ENCODE measurements at regions not wholly inside any gene's neighbourhood (a gene's known extent, or its start where the extent isn't known, plus 50 kb on each side); places are given as distances from the start of the nearest gene placed in this dataset.

GRCh38 chr18:3356614-3357013 is 93.4 kb upstream of the TGIF1 start:
- TF ChIP-seq CTCF (IDR thresholded peaks at IDR 0.05) (no peak), POLR2A (IDR thresholded peaks at IDR 0.05) (no peak), POLR2AphosphoS5 (IDR thresholded peaks at IDR 0.05; ENCODE audit: insufficient read depth in 1 of 2, low read depth in 1 of 2) (no peak)

Measured in vagina (tissue), 2 donors.